ENCODE measurements at regions not wholly inside any gene's neighbourhood (a gene's known extent, or its start where the extent isn't known, plus 50 kb on each side); places are given as distances from the start of the nearest gene placed in this dataset.
"Not testable (repeated sequence)": the region's sequence is repeated elsewhere in the genome, so short reads cannot be mapped to it uniquely, and the experiment has no call there.

- Mint-ChIP-seq H3K36me3 (no peaks in the 10 kb centered on the region), H3K4me3 (no peak overlapping the region), H3K27me3 (peaks cover 3% of the 10 kb centered on the region), H3K27ac (no peak overlapping the region), H3K9me3 (peaks cover 1% of the 10 kb centered on the region), H3K4me1 (no peaks in the 10 kb centered on the region)
- POLR2A ChIA-PET: no interaction called here
- ATAC-seq (ENCODE audit: low read depth): no peak
- no peak for DNase-seq
These were observed 157.4 kb downstream of the SUCLG1 start for GRCh38 chr2:84301717-84302116.

- POLR2A ChIA-PET: no interaction called here
- Mint-ChIP-seq H3K36me3 (no peaks in the 10 kb centered on the region), H3K4me3 (no peak overlapping the region)
These were observed 158.4 kb downstream of the SUCLG1 start for GRCh38 chr2:84300696-84301029.

GRCh38 chr2:84300001-84300695, 158.9 kb downstream of the SUCLG1 start:
- POLR2A ChIA-PET; H3K9me3 Mint-ChIP-seq; H3K27me3 Mint-ChIP-seq; H3K27ac Mint-ChIP-seq; ATAC-seq (ENCODE audit: low read depth); H3K4me1 Mint-ChIP-seq; H3K4me3 Mint-ChIP-seq; H3K36me3 Mint-ChIP-seq; DNase-seq: not testable (repeated sequence)

More at GRCh38 chr2:84300696-84301029, 158.4 kb downstream of the SUCLG1 start:
- Mint-ChIP-seq H3K9me3 (no peaks in the 10 kb centered on the region), H3K4me1 (no peaks in the 10 kb centered on the region), H3K27ac (no peak overlapping the region), H3K27me3 (peaks cover 3% of the 10 kb centered on the region)
- DNase-seq: no peak
- ATAC-seq (ENCODE audit: low read depth): no peak

GRCh38 chr2:84299211-84299775, 159.8 kb downstream of the SUCLG1 start:
- H3K36me3 Mint-ChIP-seq: no peaks in the 10 kb centered on the region
- H3K27me3 Mint-ChIP-seq: peaks cover 8% of the 10 kb centered on the region
- H3K9me3 Mint-ChIP-seq: no peaks in the 10 kb centered on the region
- H3K4me3 Mint-ChIP-seq: no peak overlapping the region
- no peaks in the 10 kb centered on the region for H3K4me1 Mint-ChIP-seq
- H3K27ac Mint-ChIP-seq: no peak overlapping the region
- DNase-seq: no peak
- no peak for ATAC-seq (ENCODE audit: low read depth)
- POLR2A ChIA-PET: no interaction called here

- Mint-ChIP-seq H3K4me1 (no peaks in the 10 kb centered on the region), H3K9me3 (no peaks in the 10 kb centered on the region), H3K4me3 (no peak overlapping the region), H3K27me3 (peaks cover 8% of the 10 kb centered on the region), H3K36me3 (no peaks in the 10 kb centered on the region), H3K27ac (no peak overlapping the region)
- POLR2A ChIA-PET: no interaction called here
- ATAC-seq (ENCODE audit: low read depth) (no peak), DNase-seq (no peak)
These were observed 161.9 kb downstream of the SUCLG1 start for GRCh38 chr2:84297155-84297554.

- no peaks in the 10 kb centered on the region for H3K4me1 Mint-ChIP-seq
These were observed 165.2 kb downstream of the SUCLG1 start for GRCh38 chr2:84293791-84294380.

GRCh38 chr2:84292545-84292944, 166.5 kb downstream of the SUCLG1 start:
- Mint-ChIP-seq H3K36me3 (no peaks in the 10 kb centered on the region), H3K27me3 (peaks cover 5% of the 10 kb centered on the region), H3K4me3 (no peak overlapping the region), H3K9me3 (no peaks in the 10 kb centered on the region), H3K27ac (no peak overlapping the region), H3K4me1 (no peaks in the 10 kb centered on the region)
- no peak for ATAC-seq (ENCODE audit: low read depth)
- POLR2A ChIA-PET: no interaction called here
- no peak for DNase-seq

More at GRCh38 chr2:84293791-84294380, 165.2 kb downstream of the SUCLG1 start:
- POLR2A ChIA-PET: no interaction called here
- peaks cover 8% of the 10 kb centered on the region for H3K27me3 Mint-ChIP-seq
- no peak overlapping the region for H3K4me3 Mint-ChIP-seq
- no peaks in the 10 kb centered on the region for H3K9me3 Mint-ChIP-seq
- DNase-seq (no peak), ATAC-seq (ENCODE audit: low read depth) (no peak)
- no peak overlapping the region for H3K27ac Mint-ChIP-seq
- no peaks in the 10 kb centered on the region for H3K36me3 Mint-ChIP-seq

- Mint-ChIP-seq H3K27ac (no peak overlapping the region), H3K36me3 (no peaks in the 10 kb centered on the region), H3K4me1 (no peaks in the 10 kb centered on the region), H3K9me3 (no peaks in the 10 kb centered on the region), H3K4me3 (no peak overlapping the region), H3K27me3 (peaks cover 5% of the 10 kb centered on the region)
- POLR2A ChIA-PET: no interaction called here
- DNase-seq (no peak), ATAC-seq (ENCODE audit: low read depth) (no peak)
These were observed 168.5 kb downstream of the SUCLG1 start for GRCh38 chr2:84290537-84290936.

GRCh38 chr2:84288293-84288692, 170.8 kb downstream of the SUCLG1 start:
- Mint-ChIP-seq H3K4me1 (no peaks in the 10 kb centered on the region), H3K27ac (no peak overlapping the region), H3K4me3 (no peak overlapping the region), H3K36me3 (no peaks in the 10 kb centered on the region), H3K9me3 (no peaks in the 10 kb centered on the region), H3K27me3 (no peaks in the 10 kb centered on the region)
- POLR2A ChIA-PET: no interaction called here
- no peak for ATAC-seq (ENCODE audit: low read depth)
- no peak for DNase-seq

- H3K4me3 Mint-ChIP-seq: no peak overlapping the region
- ATAC-seq (ENCODE audit: low read depth): no peak
- no peak overlapping the region for H3K27ac Mint-ChIP-seq
- H3K4me1 Mint-ChIP-seq: no peaks in the 10 kb centered on the region
- no peaks in the 10 kb centered on the region for H3K36me3 Mint-ChIP-seq
- H3K9me3 Mint-ChIP-seq: no peaks in the 10 kb centered on the region
- DNase-seq: no peak
- no peaks in the 10 kb centered on the region for H3K27me3 Mint-ChIP-seq
- POLR2A ChIA-PET: no interaction called here
These were observed 172.2 kb downstream of the SUCLG1 start for GRCh38 chr2:84286878-84287277.

- Mint-ChIP-seq H3K36me3 (no peaks in the 10 kb centered on the region), H3K4me3 (no peak overlapping the region), H3K27ac (no peak overlapping the region), H3K4me1 (no peaks in the 10 kb centered on the region), H3K9me3 (no peaks in the 10 kb centered on the region), H3K27me3 (peaks cover 4% of the 10 kb centered on the region)
- no peak for DNase-seq
- POLR2A ChIA-PET: no interaction called here
- no peak for ATAC-seq (ENCODE audit: low read depth)
These were observed 173.9 kb downstream of the SUCLG1 start for GRCh38 chr2:84285056-84285747.

- H3K4me1 Mint-ChIP-seq: peaks cover under 1% of the 10 kb centered on the region
- no peaks in the 10 kb centered on the region for H3K36me3 Mint-ChIP-seq
- POLR2A ChIA-PET: no interaction called here
- no peak overlapping the region for H3K4me3 Mint-ChIP-seq
- no peaks in the 10 kb centered on the region for H3K9me3 Mint-ChIP-seq
- no peak for ATAC-seq (ENCODE audit: low read depth)
- H3K27me3 Mint-ChIP-seq: peaks cover 4% of the 10 kb centered on the region
- H3K27ac Mint-ChIP-seq: no peak overlapping the region
- no peak for DNase-seq
These were observed 175.6 kb downstream of the SUCLG1 start for GRCh38 chr2:84283506-84283905.

GRCh38 chr2:84281510-84281909, 177.6 kb downstream of the SUCLG1 start:
- POLR2A ChIA-PET: no interaction called here
- H3K4me1 Mint-ChIP-seq: peaks cover 8% of the 10 kb centered on the region
- no peaks in the 10 kb centered on the region for H3K36me3 Mint-ChIP-seq
- H3K27me3 Mint-ChIP-seq: peaks cover 4% of the 10 kb centered on the region
- no peak overlapping the region for H3K27ac Mint-ChIP-seq
- ATAC-seq (ENCODE audit: low read depth) (no peak), DNase-seq (no peak)
- H3K4me3 Mint-ChIP-seq: no peak overlapping the region
- no peaks in the 10 kb centered on the region for H3K9me3 Mint-ChIP-seq

- no peaks in the 10 kb centered on the region for H3K36me3 Mint-ChIP-seq
- peaks cover 4% of the 10 kb centered on the region for H3K27me3 Mint-ChIP-seq
These were observed 178.2 kb downstream of the SUCLG1 start for GRCh38 chr2:84280873-84281272.

More at GRCh38 chr2:84280873-84281272, 178.2 kb downstream of the SUCLG1 start:
- DNase-seq (no peak), ATAC-seq (ENCODE audit: low read depth) (no peak)
- H3K27ac Mint-ChIP-seq: no peak overlapping the region
- no peaks in the 10 kb centered on the region for H3K9me3 Mint-ChIP-seq
- POLR2A ChIA-PET: no interaction called here
- no peak overlapping the region for H3K4me3 Mint-ChIP-seq
- peaks cover 9% of the 10 kb centered on the region for H3K4me1 Mint-ChIP-seq

All from activated naive CD8-positive, alpha-beta T cell treated with anti-CD3 and anti-CD28 coated beads, Interleukin-2, amount 10 ng/mL, durations not matched to agents 7 days and 5 days (primary cell).